NT2/D1 (cell line): ENCODE measurements at regions not wholly inside any gene's neighbourhood (a gene's known extent, or its start where the extent isn't known, plus 50 kb on each side); places are given as distances from the start of the nearest gene placed in this dataset.

ENCODE experiments used
- YY1 ChIP-seq: IDR thresholded peaks from 2 replicates; pipeline ENCODE4 v1.6.1; 2011; ENCODE audit not compliant: insufficient read length, insufficient read depth
- ZNF274 ChIP-seq: IDR thresholded peaks from 2 replicates; pipeline ENCODE4 v1.6.1; 2011; ENCODE audit warnings: mild to moderate bottlenecking, low read depth, low read length

DNA sequence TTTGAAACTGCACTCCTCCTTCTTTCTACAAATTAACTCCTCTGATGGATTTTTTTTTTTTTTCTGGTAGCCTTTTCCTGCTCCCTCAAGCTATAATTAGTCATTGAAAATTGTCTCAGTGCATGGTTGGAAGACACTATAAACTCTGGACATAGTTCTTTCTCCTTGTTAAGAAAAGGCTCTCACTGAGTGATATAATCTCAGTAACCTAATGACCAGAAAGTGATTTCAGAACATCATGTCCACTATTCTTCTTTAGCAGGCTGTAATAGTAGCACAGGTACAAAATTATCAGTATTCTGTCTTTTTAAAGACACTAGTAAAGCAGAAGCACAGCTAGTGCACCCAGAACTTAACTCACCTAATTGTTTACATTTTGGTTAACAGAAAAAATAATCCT is 752.6 kb upstream of the PHF14 start:
- no peak for TF ChIP-seq YY1
- TF ChIP-seq ZNF274 = no peak
